ENCODE measurements at regions not wholly inside any gene's neighbourhood (a gene's known extent, or its start where the extent isn't known, plus 50 kb on each side); places are given as distances from the start of the nearest gene placed in this dataset.

DNA sequence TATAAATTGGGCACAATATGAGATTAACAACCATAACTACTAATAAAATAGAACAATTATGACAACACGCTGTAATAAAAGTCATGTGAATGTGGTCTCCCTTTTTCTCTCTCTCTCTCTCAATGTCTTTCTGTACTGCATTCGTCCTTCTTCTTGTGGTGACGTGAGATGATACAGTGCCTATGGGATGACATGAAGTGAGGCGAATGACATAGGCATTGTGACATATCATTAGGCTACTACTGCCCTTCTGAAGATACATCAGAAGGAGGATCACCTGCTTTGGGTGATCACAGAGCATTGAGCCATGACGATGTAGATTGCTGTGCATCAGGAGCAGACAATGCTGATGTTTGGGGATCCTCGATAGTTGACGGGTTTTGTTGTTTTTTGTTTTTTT, 171.6 kb downstream of the HERPUD2 start:
- dilution Hi-C loops (cut with HindIII; ENCODE audit: low sequenced_read_pairs, unreplicated experiment): no loop called here

More for the DNA sequence above, 171.6 kb downstream of the HERPUD2 start:
- H3K4ac ChIP-seq (ENCODE audit: low read depth, low read length): no peak overlapping the region
- H2BK5ac ChIP-seq (ENCODE audit: low read depth, low read length, poor library complexity, severe bottlenecking): no peak overlapping the region
- WGBS, 2 experiments (ENCODE audit: extremely low coverage in 2 of 2, insufficient read length in 1 of 2): 80% methylated on average over 1 of the region's 7 CpGs; no CpG with 5 or more reads in 1 of the 2 experiments
- H3K9me3 ChIP-seq (ENCODE audit: control insufficient read depth, insufficient read depth, low read length): no peaks in the 10 kb centered on the region
- H2BK120ac ChIP-seq (ENCODE audit: low read depth, low read length): no peak overlapping the region
- H2AK9ac ChIP-seq (replicated peaks; ENCODE audit: low read depth, low read length, poor library complexity): no peak overlapping the region
- no peak overlapping the region for H4K91ac ChIP-seq (ENCODE audit: insufficient read depth, low read depth, low read length)
- no peak overlapping the region for H3K23ac ChIP-seq (ENCODE audit: low read depth, low read length)
- H3K4me3 ChIP-seq (ENCODE audit: insufficient read depth, low read depth, low read length): no peak overlapping the region
- no peak overlapping the region for H3K9ac ChIP-seq (ENCODE audit: low read depth, low read length)
- DNase-seq (no peak), ATAC-seq (ENCODE audit: low read depth) (no peak)
- H4K5ac ChIP-seq (ENCODE audit: low read depth, low read length): no peak overlapping the region
- H3K79me1 ChIP-seq (ENCODE audit: low read depth in 1 of 2, low read length in 2 of 2): no peaks in the 10 kb centered on the region
- H3K14ac ChIP-seq (replicated peaks; ENCODE audit: low read depth, low read length): no peak overlapping the region
- POLR2A ChIA-PET (ENCODE audit: unreplicated experiment): no interaction called here
- no peaks in the 10 kb centered on the region for H4K20me1 ChIP-seq (ENCODE audit: insufficient read depth, low read length)
- H3K9me1 ChIP-seq (ENCODE audit: insufficient read depth, low read length): no peaks in the 10 kb centered on the region
- H2AK5ac ChIP-seq (ENCODE audit: low read depth, low read length): no peak overlapping the region
- H3K27me3 ChIP-seq (ENCODE audit: control insufficient read depth, insufficient read depth, low read length): peaks cover 6% of the 10 kb centered on the region
- no peak overlapping the region for H2BK15ac ChIP-seq (ENCODE audit: low read depth, low read length)
- H3K18ac ChIP-seq (ENCODE audit: low read depth, low read length): no peak overlapping the region
- H3K56ac ChIP-seq (ENCODE audit: extremely low read depth, insufficient read depth, low read length): no peak overlapping the region
- no peak overlapping the region for H3K4me2 ChIP-seq (ENCODE audit: low read depth, low read length)
- in situ Hi-C loops (cut with MboI; ENCODE audit: low sequenced_read_pairs): no loop called here
- H2AFZ ChIP-seq (replicated peaks; ENCODE audit: low read length, poor library complexity): no peak overlapping the region
- no peaks in the 10 kb centered on the region for H3K4me1 ChIP-seq (ENCODE audit: control insufficient read depth, insufficient read depth, low read length)
- no peak overlapping the region for H3K27ac ChIP-seq (ENCODE audit: insufficient read depth, low read length)
- no peak overlapping the region for H4K8ac ChIP-seq (ENCODE audit: low read depth in 2 of 2, low read length in 2 of 2)
- no peaks in the 10 kb centered on the region for H3K36me3 ChIP-seq (ENCODE audit: control insufficient read depth, insufficient read depth, low read length)
- CTCF ChIA-PET: no interaction called here
- intact Hi-C loops (cut with micrococcal nuclease): loop anchor here (5.0 kb wide), 1 partner anchor 99 kb away; no protein-coding TSS in a partner anchor
- TF ChIP-seq CTCF (conservative IDR thresholded peaks at IDR 0.05; ENCODE audit: low read depth, low read length) (no peak), FOS (IDR thresholded peaks at IDR 0.05; ENCODE audit: low read depth, low read length) (no peak), MAZ (IDR thresholded peaks at IDR 0.05; ENCODE audit: borderline replicate concordance, low read depth, low read length) (no peak), RCOR1 (IDR thresholded peaks at IDR 0.05; ENCODE audit: insufficient replicate concordance, low read length) (no peak), RAD21 (IDR thresholded peaks at IDR 0.05; ENCODE audit: low read length) (no peak), CHD1 (IDR thresholded peaks at IDR 0.05; ENCODE audit: low read depth, low read length) (no peak), SMC3 (IDR thresholded peaks at IDR 0.05; ENCODE audit: low read depth, low read length) (no peak), MAFK (IDR thresholded peaks at IDR 0.05; ENCODE audit: low read depth, low read length) (no peak), POLR2A (IDR thresholded peaks at IDR 0.05; ENCODE audit: low read depth, low read length) (no peak), MXI1 (IDR thresholded peaks at IDR 0.05; ENCODE audit: borderline replicate concordance, low read depth, low read length) (no peak), ELK1 (IDR thresholded peaks at IDR 0.05; ENCODE audit: borderline replicate concordance, low read depth, low read length) (no peak), BHLHE40 (IDR thresholded peaks at IDR 0.05; ENCODE audit: low read depth, low read length) (no peak), NFE2L2 (IDR thresholded peaks at IDR 0.05; ENCODE audit: low read depth, low read length) (no peak), RFX5 (IDR thresholded peaks at IDR 0.05; ENCODE audit: low read depth, low read length) (no peak), USF2 (IDR thresholded peaks at IDR 0.05; ENCODE audit: low read depth, low read length) (no peak), CEBPB (IDR thresholded peaks at IDR 0.05; ENCODE audit: low read depth, low read length) (no peak)
- BruUV-seq (replicated peaks): no TSS peak
- no peak overlapping the region for H2BK20ac ChIP-seq (ENCODE audit: low read depth, low read length)

Measured in IMR-90 (cell line).